ENCODE measurements at regions not wholly inside any gene's neighbourhood (a gene's known extent, or its start where the extent isn't known, plus 50 kb on each side); places are given as distances from the start of the nearest gene placed in this dataset.

- TF ChIP-seq FOXM1 (IDR thresholded peaks at IDR 0.05; ENCODE audit: borderline replicate concordance) (no peak), NFRKB (IDR thresholded peaks at IDR 0.05) (no peak), SP1 (IDR thresholded peaks at IDR 0.05) (no peak), BHLHE40 (IDR thresholded peaks at IDR 0.05; ENCODE audit: borderline replicate concordance) (no peak), FOXA1 (IDR thresholded peaks at IDR 0.05) (no peak), L3MBTL2 (conservative IDR thresholded peaks at IDR 0.05) (no peak), ARNT (IDR thresholded peaks at IDR 0.05) (no peak), ELF4 (IDR thresholded peaks at IDR 0.05) (no peak), HDGF (IDR thresholded peaks at IDR 0.05; ENCODE audit: borderline replicate concordance) (no peak), LEF1 (IDR thresholded peaks at IDR 0.05; ENCODE audit: borderline replicate concordance) (no peak)
Measured at GRCh38 chr4:104979083-104979760, 167.5 kb upstream of the TET2 start.

Data from HEK293T (cell line).